ENCODE measurements at regions not wholly inside any gene's neighbourhood (a gene's known extent, or its start where the extent isn't known, plus 50 kb on each side); places are given as distances from the start of the nearest gene placed in this dataset.
"Not testable (repeated sequence)": the region's sequence is repeated elsewhere in the genome, so short reads cannot be mapped to it uniquely, and the experiment has no call there.

DNA sequence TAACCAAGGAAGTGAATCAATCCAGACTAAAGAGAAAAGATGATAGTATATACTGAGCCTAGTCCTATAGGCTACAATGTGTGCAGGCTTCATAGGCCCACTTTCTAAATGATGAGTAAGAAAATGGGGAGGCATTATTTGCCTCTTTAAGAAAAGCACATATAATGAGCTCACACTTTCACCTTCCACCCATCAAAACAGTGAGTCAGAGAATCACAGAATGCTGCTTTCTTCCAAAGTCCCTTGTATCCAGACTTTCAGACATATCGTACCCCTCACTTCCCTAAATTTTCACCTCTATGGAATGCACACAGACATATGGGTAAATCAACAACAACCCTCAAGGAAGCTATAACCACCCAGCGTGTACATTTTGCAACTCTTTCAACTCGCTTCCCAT, 286.4 kb upstream of the PRKD1 start:
- in situ Hi-C loops (cut with MboI; ENCODE audit: low sequenced_read_pairs), result loop anchor here (25.0 kb wide), 1 partner anchor 652 kb away; no protein-coding TSS in a partner anchor

DNA sequence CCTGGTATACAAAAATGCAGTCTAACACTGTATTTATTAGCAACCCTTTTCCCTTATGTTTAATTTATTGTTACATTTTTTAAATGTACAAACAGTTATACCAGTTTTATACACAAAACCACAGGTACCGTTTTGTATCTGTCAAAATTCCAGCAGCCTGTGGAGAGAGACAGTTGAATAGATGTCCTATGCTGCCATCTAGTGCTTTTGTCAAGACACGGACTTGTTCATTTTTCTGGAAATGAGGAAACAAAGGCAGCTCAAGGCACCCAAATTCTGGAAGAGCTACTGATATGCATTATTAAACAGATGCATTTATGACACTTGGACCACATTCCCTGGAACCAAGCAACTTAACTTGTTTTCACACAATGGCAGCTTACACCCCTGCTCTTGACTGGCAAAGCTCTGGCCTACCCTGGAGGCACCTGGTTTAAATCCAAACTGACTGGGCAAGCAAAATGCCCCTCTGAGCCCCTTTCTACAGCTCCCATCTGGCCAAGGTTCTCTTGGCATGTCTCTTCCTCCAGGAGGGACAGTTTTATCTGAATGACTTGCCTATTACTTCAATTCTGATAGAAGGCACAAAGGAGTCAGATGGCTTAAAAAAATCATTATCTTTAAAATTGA, 286.9 kb upstream of the PRKD1 start:
- in situ Hi-C loops (cut with MboI; ENCODE audit: low sequenced_read_pairs), result loop anchor here (25.0 kb wide), 1 partner anchor 652 kb away; no protein-coding TSS in a partner anchor

DNA sequence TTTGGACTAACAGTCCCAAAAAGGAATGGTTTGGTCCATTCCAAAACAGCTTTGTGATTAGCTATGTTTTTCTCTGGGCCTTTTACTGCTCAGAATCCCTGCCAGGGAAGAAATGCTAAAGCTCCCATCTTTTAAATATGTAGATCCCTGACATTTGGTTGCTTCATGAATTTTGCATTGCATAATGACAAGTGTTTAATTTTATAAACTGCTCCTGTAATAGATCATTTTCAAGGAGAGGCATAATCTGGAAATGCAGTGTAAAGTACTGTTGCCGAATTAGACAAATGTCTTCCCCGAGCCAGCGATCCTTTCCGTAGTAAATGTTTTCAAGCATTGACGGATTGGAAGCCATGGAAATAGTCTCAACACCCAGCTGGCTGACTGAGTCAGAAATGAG, 291.3 kb upstream of the PRKD1 start:
- in situ Hi-C loops (cut with MboI; ENCODE audit: low sequenced_read_pairs), result loop anchor here (25.0 kb wide), 1 partner anchor 657 kb away; no protein-coding TSS in a partner anchor

DNA sequence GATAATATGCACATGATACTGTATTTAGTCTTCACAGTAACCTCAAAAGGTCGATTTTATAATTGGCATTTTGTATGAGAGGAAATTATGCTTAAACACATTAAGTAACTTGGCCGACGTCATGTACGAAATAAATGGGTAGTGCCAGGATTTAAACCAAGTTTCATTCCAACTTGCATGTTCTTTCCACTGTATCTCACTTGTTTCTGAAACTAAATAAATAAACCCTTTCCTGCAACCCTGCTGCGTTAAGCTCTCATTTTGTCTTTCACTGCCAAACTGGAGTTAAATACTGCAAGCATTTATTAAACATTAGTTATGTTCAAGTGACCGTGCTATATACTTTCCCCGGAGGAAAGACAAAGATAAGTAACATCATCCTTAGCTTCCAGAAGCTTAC, 293.9 kb upstream of the PRKD1 start:
- in situ Hi-C loops (cut with MboI; ENCODE audit: low sequenced_read_pairs), result loop anchor here (25.0 kb wide), 1 partner anchor 659 kb away; no protein-coding TSS in a partner anchor

DNA sequence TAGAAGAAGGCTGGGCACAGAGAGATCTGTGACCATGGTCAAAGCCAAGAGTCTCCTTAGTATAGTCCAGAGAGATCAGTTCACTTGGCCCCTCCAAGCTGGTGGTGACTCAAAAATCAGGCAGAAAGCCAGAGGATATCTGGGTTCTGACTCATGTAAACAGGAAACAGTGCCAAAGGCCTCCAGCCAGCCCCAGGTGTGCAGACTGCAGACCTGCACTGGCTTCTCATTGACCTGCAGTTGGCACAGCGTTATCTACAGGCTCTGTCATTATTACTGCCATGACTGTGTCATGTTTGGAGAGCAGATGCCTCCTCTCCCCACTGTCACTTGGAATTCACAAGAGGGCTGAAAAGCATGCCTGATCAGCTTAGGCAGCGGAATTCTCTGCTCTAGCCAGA, 295.7 kb upstream of the PRKD1 start:
- in situ Hi-C loops (cut with MboI; ENCODE audit: low sequenced_read_pairs), result loop anchor here (25.0 kb wide), 1 partner anchor 661 kb away; no protein-coding TSS in a partner anchor

DNA sequence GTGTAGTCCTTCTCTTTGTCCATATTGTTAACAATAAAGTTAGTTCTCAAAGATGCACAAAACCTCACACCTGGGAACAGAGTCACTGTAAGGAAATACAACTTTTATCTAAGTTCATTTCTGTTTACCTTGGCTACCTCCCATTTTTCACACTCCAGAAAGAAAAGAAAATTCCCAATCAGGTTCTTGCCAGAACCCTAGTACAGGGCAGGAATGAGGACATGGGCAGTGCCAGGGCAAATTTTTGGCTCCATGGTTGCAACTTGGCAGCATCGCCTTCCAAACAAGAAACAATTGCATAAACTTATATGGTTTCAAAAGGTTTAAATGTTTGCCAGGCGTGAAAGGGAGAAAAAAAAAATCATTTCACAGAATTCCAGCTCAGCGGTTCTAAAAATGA, 296.3 kb upstream of the PRKD1 start:
- in situ Hi-C loops (cut with MboI; ENCODE audit: low sequenced_read_pairs), result loop anchor here (25.0 kb wide), 1 partner anchor 662 kb away; no protein-coding TSS in a partner anchor

DNA sequence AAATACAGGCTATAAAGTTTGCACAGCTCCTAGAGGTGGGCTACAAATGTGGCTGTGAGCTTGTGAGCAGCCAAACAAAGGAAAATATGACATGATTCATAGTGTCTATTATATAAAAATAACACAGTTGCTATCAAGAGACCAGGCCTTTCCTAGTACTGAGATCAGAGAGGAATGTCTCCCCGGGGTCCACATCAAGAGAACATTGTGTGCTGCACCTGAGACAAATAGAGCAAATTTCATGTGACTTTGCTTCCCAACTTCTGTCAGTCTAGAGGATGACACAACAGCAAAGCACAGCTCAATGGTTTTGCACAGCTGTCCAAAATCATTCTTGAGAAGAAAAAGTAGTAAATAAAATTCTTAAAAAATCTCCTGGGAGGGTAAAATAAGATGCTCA, 297.5 kb upstream of the PRKD1 start:
- in situ Hi-C loops (cut with MboI; ENCODE audit: low sequenced_read_pairs), result no loop called here

DNA sequence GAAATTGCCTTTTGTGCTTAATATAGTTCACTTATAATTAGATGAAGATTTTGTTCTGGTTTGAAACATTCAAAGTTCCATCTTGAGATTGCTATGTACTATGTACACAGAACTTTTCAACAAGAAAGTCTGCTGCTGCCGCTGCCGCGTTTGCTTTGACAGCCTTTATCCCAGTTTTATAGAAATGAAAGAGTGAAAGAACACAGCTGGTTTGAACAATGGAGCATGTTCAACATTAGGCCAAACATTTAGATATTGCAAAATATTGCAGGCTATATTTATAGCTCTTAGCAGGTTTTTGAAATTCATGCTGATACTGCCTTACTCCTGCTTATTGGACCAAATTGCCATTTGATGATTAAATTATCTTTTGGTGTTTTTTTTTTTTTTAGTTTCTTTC, 299.8 kb upstream of the PRKD1 start:
- in situ Hi-C loops (cut with MboI; ENCODE audit: low sequenced_read_pairs), result no loop called here

DNA sequence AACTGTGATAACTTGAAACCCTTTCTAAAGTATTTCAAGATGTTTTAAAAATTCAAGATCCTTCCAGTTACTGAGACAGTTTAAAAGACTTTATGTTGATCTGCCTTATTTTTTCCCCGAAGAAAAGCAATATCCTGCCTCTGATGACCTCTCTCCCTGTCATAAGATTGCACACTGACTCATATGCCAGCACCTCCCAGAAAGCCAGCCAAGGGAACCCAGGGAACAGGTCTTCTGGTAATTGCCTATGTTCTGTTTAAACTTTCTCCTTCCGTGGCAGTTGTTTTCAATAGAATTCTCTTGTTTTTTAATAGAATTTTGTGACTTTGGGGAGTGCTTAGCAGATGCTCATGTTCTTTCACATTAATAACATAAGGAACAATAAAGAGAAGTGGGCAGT, 300.2 kb upstream of the PRKD1 start:
- in situ Hi-C loops (cut with MboI; ENCODE audit: low sequenced_read_pairs), result no loop called here

DNA sequence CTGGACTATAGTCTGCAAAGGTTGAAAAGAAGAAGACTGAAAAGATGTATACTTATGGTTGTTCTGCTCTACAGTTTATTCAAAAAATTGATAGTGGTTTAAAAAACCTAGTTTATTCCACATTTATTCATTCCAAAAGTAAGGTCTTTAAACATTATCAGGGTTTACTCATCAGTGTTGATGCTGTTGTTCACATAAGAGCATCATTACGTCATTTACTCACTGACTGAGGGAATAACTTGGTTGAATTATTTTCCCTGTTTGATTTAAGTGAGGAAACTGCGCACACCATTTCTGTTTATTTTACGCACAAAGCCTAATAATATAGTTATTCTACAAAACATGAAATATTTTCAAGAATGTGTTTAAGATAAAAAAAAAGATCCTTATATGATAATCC, 303.1 kb upstream of the PRKD1 start:
- in situ Hi-C loops (cut with MboI; ENCODE audit: low sequenced_read_pairs), result no loop called here

DNA sequence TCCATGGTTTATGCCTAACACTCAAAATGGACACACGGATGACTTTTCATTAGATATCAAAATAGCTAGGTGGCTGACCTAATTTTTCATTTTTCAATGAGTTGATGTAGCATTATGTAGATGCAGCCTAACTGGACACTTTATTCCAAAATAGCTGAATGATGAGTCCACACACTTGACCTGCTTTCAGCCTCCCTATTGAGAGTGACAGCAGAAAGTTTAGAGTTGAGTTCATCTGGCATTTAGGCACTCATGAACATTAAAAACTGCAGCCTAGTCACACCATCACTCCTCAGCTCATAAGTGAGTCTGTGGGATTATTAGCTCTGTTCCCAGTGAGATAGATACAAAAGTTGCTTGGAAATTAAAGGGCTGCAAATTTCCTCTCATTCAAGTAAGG, 307.3 kb upstream of the PRKD1 start:
- in situ Hi-C loops (cut with MboI; ENCODE audit: low sequenced_read_pairs), result no loop called here

DNA sequence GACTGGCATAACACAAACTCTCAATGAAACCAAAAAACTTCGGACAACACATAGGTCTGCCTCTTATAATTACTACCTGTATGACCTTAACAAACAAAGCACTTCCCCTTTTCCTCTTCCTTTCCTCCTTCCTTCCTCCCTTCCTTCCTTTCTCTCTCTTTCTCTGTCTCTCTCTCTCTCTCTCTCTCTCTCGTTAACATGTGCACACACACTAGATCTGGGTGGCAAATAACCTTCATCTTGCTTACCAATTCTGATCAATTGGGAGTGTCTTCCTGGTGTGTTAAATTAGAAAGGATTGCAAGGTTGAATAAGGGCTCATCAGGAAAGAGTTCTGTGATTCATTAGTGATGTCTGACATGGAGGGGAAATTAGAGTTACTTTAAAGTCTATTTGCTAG, 307.8 kb upstream of the PRKD1 start:
- in situ Hi-C loops (cut with MboI; ENCODE audit: low sequenced_read_pairs), result no loop called here

DNA sequence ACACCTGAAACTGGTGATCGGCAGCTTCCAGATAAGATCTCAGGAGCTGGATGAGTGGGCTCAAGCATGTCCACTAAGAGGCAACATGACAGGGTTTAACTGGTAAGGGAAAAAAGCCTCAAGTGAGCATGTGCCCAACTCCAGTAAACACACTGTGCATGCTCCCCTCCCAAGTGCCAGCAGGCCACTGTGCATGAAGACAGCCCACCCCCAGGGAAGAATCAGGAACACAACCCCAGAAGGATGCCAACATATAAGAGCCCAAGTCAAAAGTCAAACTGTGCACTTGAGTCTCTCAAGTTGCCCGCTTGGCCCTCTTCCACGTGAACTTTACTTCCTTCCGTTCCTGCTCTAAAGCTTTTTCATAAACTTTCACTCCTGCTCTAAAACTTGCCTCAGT, 311.3 kb upstream of the PRKD1 start:
- in situ Hi-C loops (cut with MboI; ENCODE audit: low sequenced_read_pairs), result no loop called here

DNA sequence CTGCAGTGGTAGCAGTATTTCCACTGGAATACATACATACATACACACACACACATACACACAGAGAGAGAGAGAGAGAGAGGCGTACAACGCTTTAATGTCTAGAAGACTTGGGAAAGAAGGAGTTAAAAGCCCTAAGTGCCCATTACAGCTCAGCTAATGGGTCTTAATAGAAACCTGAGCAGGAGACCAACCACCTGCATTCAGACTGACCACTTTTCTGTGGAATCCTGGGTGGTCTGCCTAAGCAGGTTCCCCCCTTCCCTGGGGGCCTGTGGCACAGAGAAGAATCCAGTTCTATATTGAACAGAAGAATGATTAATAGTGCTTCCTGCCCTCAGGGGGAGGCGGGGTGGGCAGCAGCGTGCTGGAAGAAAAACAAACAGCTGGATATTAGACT, 312.4 kb upstream of the PRKD1 start:
- in situ Hi-C loops (cut with MboI; ENCODE audit: low sequenced_read_pairs), result no loop called here

DNA sequence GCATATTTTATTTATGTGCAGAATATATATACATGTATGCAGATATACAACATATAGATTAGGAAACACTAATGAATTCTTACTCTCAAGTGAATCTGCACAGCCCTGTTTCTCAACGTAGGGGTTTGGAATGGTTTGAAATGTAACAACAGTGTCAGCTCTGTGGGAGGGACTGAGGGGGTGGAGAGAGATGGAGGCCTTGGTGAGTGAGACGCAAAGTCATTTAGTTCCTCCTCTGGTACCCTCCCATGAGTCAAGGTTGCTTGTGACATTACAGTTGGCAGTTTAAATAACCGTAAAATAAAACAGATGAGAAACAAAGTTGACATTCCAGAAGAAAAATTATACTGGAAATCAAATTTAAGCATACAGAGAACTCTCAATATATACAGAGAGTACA, 313.0 kb upstream of the PRKD1 start:
- in situ Hi-C loops (cut with MboI; ENCODE audit: low sequenced_read_pairs), result no loop called here

DNA sequence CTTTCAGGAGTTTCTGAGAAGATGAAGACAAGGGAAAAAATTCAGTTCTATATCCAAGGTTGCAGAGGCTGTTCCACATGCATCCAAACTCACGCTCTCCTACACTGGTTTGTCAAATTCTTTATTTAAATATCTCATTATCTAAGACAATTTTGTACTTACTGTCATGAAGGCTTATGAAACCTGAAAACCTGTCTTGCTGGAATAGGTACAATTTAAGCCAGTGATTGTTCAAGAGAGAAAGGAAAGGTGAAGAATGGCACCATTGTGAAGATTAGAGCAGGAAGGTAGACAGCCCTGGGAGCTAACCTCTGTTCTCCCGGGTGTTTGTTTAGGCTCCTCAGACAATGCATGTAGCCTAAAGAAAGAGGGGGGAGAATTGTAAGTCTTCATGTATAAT, 315.1 kb upstream of the PRKD1 start:
- in situ Hi-C loops (cut with MboI; ENCODE audit: low sequenced_read_pairs), result no loop called here

DNA sequence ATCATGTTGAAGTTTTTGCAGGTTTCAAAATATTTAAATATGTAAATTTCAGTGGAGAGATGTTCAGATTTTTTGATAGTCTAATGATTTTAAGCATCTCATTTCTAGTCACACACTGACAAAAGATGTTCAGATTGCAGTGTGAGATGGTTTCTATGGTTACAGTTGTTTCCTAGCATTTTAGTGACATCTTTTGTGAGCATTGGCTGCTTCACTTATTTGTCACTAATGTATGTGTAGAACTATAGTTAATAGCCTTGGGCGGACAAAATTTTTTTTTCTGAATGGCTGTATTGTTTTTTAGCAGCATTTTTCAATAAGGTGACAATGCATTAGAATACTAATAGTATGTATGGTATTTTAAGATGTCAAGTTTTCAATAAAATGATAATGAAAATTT, 315.6 kb upstream of the PRKD1 start:
- in situ Hi-C loops (cut with MboI; ENCODE audit: low sequenced_read_pairs), result no loop called here

DNA sequence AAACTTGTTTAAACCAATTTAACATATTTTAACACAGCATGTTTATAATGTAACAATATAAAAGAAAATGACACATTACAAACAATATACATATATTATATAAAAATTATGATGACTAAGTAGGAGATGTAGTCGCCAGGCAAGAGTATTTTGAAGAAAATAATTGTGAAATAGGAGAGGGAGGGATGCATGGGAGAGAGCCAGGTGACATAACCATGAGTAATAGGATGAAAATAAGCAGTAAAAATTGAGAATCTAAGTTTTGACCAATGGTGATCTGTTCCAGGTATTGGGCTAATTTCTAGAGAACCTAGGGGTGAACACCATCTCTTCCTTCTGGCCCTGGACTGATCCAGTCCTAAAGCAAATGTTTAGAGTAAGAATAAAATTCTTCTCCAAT, 315.2 kb upstream of the G2E3 start:
- in situ Hi-C loops (cut with MboI; ENCODE audit: low sequenced_read_pairs), result no loop called here

DNA sequence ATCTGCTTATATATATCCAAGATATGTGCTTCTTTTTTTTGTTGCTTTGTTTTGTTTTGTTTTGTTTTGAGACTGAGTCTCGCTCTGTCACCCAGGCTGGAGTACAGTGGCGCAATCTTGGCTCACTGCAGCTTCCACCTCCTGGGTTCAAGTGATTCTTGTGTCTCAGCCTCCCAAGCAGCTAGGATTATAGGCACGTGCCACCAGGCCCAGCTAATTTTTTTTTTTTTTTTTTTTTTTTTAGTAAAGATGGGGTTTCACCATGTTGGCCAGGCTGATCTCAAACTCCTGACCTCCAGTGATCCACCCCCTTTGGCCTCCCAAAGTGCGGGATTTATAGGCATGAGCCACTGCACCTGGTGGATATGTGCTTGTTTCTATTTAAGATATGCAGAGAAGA, 314.6 kb upstream of the G2E3 start:
- in situ Hi-C loops (cut with MboI; ENCODE audit: low sequenced_read_pairs), result not testable (repeated sequence)

DNA sequence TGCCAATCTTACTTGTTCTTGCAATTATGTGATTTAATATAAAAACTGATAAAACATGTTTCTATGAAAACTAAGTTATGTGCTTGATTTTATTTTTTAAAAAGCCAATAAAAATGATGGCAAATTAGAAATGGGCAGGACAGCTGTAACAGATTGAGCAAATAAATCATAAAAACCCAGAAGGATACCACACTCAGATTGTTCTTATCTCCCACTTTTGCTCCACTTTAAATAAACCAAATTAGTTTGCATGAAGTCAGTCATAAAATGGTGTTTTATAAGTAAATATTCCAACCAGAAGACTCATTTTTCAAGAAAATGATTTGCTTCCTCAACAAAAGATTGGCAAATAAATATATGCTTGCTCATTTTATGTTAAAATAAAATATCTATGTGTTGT, 307.9 kb upstream of the G2E3 start:
- in situ Hi-C loops (cut with MboI; ENCODE audit: low sequenced_read_pairs), result no loop called here

DNA sequence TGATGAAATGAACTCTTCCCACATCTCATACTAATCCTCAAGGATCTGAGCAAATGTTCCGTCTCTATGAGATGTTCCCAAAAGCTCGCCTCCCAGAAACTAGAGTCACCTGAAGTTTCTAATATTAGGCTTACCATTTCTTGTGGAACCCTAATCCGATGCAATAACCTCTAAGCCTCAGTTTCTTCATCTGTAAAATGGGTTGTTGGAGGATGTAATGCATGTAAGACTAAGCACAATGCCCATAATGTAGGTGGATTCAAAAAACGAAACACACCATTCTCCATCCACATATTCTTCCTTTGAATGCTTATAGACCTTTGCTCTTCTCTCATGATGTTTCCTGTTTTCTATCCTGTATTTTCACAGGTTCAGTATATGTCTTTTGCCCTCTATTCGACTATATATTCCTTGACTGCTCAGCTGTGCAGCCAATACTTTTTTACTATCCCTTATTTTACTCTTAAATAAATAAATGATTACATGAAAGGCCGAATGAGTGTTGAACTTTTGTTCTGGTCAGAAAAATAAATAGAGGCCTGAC, 307.3 kb upstream of the G2E3 start:
- in situ Hi-C loops (cut with MboI; ENCODE audit: low sequenced_read_pairs), result no loop called here

DNA sequence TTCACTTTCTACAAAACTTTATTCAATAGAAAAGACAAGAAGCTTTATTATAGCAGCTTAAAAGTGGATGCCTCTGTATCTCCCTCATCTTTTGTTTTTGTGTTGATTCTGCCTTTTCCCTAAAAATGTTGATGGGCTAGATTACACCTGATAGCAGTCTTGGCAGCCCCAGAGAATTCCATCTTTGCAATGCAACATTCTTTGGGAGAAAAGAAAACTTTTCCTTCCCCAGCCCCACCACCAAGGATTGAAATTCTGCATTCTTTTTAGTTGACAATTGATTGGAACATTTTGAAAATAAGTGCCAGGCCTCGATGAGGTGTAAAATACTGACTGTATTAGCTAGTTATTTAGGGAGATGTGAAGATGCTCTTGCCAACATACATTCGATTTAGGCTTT, 306.8 kb upstream of the G2E3 start:
- in situ Hi-C loops (cut with MboI; ENCODE audit: low sequenced_read_pairs), result no loop called here

All from HL-60/S4 (cell line).